ENCODE measurements at regions not wholly inside any gene's neighbourhood (a gene's known extent, or its start where the extent isn't known, plus 50 kb on each side); places are given as distances from the start of the nearest gene placed in this dataset.
"Not testable (repeated sequence)": the region's sequence is repeated elsewhere in the genome, so short reads cannot be mapped to it uniquely, and the experiment has no call there.

- in situ Hi-C loops (cut with HindIII; ENCODE audit: low pct_ligation_motif_present, low pct_unique_long_range_greater_than_20kb, low sequenced_read_pairs): no loop called here
- no peak for DNase-seq
Measured at GRCh38 chr22:27050771-27051170, 393.4 kb downstream of the MIAT start.

- in situ Hi-C loops (cut with HindIII; ENCODE audit: low pct_ligation_motif_present, low pct_unique_long_range_greater_than_20kb, low sequenced_read_pairs): no loop called here
- no peak for DNase-seq
Measured at GRCh38 chr22:27051407-27051806, 394.0 kb downstream of the MIAT start.

- DNase-seq: no peak
- in situ Hi-C loops (cut with HindIII; ENCODE audit: low pct_ligation_motif_present, low pct_unique_long_range_greater_than_20kb, low sequenced_read_pairs): no loop called here
Measured at GRCh38 chr22:27057717-27058116, 400.3 kb downstream of the MIAT start.

GRCh38 chr22:27060190-27060589 is 402.8 kb downstream of the MIAT start:
- DNase-seq: no peak
- in situ Hi-C loops (cut with HindIII; ENCODE audit: low pct_ligation_motif_present, low pct_unique_long_range_greater_than_20kb, low sequenced_read_pairs): no loop called here

GRCh38 chr22:27062910-27063309 is 405.5 kb downstream of the MIAT start:
- no peak for DNase-seq
- in situ Hi-C loops (cut with HindIII; ENCODE audit: low pct_ligation_motif_present, low pct_unique_long_range_greater_than_20kb, low sequenced_read_pairs): no loop called here

- in situ Hi-C loops (cut with HindIII; ENCODE audit: low pct_ligation_motif_present, low pct_unique_long_range_greater_than_20kb, low sequenced_read_pairs): no loop called here
- DNase-seq: no peak
Measured at GRCh38 chr22:27063406-27063805, 406.0 kb downstream of the MIAT start.

GRCh38 chr22:27063841-27064240 is 406.5 kb downstream of the MIAT start:
- in situ Hi-C loops (cut with HindIII; ENCODE audit: low pct_ligation_motif_present, low pct_unique_long_range_greater_than_20kb, low sequenced_read_pairs): no loop called here
- DNase-seq: no peak

GRCh38 chr22:27064386-27064785 is 407.0 kb downstream of the MIAT start:
- DNase-seq: no peak
- in situ Hi-C loops (cut with HindIII; ENCODE audit: low pct_ligation_motif_present, low pct_unique_long_range_greater_than_20kb, low sequenced_read_pairs): no loop called here

GRCh38 chr22:27065279-27065678 is 407.9 kb downstream of the MIAT start:
- DNase-seq: no peak
- in situ Hi-C loops (cut with HindIII; ENCODE audit: low pct_ligation_motif_present, low pct_unique_long_range_greater_than_20kb, low sequenced_read_pairs): no loop called here

- in situ Hi-C loops (cut with HindIII; ENCODE audit: low pct_ligation_motif_present, low pct_unique_long_range_greater_than_20kb, low sequenced_read_pairs): no loop called here
- no peak for DNase-seq
Measured at GRCh38 chr22:27066856-27067255, 409.5 kb downstream of the MIAT start.

- in situ Hi-C loops (cut with HindIII; ENCODE audit: low pct_ligation_motif_present, low pct_unique_long_range_greater_than_20kb, low sequenced_read_pairs): no loop called here
- DNase-seq: no peak
Measured at GRCh38 chr22:27068121-27068520, 410.7 kb downstream of the MIAT start.

GRCh38 chr22:27070594-27070993 is 413.2 kb downstream of the MIAT start:
- no peak for DNase-seq
- in situ Hi-C loops (cut with HindIII; ENCODE audit: low pct_ligation_motif_present, low pct_unique_long_range_greater_than_20kb, low sequenced_read_pairs): no loop called here

GRCh38 chr22:27073601-27074425 is 416.4 kb downstream of the MIAT start:
- in situ Hi-C loops (cut with HindIII; ENCODE audit: low pct_ligation_motif_present, low pct_unique_long_range_greater_than_20kb, low sequenced_read_pairs): no loop called here
- DNase-seq: no peak

GRCh38 chr22:27075028-27075678 is 417.8 kb downstream of the MIAT start:
- DNase-seq: no peak
- in situ Hi-C loops (cut with HindIII; ENCODE audit: low pct_ligation_motif_present, low pct_unique_long_range_greater_than_20kb, low sequenced_read_pairs): no loop called here

- in situ Hi-C loops (cut with HindIII; ENCODE audit: low pct_ligation_motif_present, low pct_unique_long_range_greater_than_20kb, low sequenced_read_pairs): no loop called here
- no peak for DNase-seq
Measured at GRCh38 chr22:27075891-27076290, 418.5 kb downstream of the MIAT start.

GRCh38 chr22:27078064-27078463 is 420.7 kb downstream of the MIAT start:
- DNase-seq; in situ Hi-C loops (cut with HindIII; ENCODE audit: low pct_ligation_motif_present, low pct_unique_long_range_greater_than_20kb, low sequenced_read_pairs): not testable (repeated sequence)

- DNase-seq: no peak
- in situ Hi-C loops (cut with HindIII; ENCODE audit: low pct_ligation_motif_present, low pct_unique_long_range_greater_than_20kb, low sequenced_read_pairs): no loop called here
Measured at GRCh38 chr22:27080036-27080578, 422.7 kb downstream of the MIAT start.

- in situ Hi-C loops (cut with HindIII; ENCODE audit: low pct_ligation_motif_present, low pct_unique_long_range_greater_than_20kb, low sequenced_read_pairs): no loop called here
- DNase-seq: no peak
Measured at GRCh38 chr22:27080863-27081262, 423.5 kb downstream of the MIAT start.

- DNase-seq: no peak
- in situ Hi-C loops (cut with HindIII; ENCODE audit: low pct_ligation_motif_present, low pct_unique_long_range_greater_than_20kb, low sequenced_read_pairs): no loop called here
Measured at GRCh38 chr22:27083610-27084009, 426.2 kb downstream of the MIAT start.

GRCh38 chr22:27084130-27084529 is 426.7 kb downstream of the MIAT start:
- DNase-seq: no peak
- in situ Hi-C loops (cut with HindIII; ENCODE audit: low pct_ligation_motif_present, low pct_unique_long_range_greater_than_20kb, low sequenced_read_pairs): no loop called here

Measured in ACHN (cell line).